Body of pancreas (tissue), 4 donors: ENCODE measurements at regions not wholly inside any gene's neighbourhood (a gene's known extent, or its start where the extent isn't known, plus 50 kb on each side); places are given as distances from the start of the nearest gene placed in this dataset.

Experiments used
- CTCF ChIP-seq, 7 experiments: fragments of 450-650 bp in 4 of 7; fragments of 200-600 bp in 3 of 7; sonication (generic) in 3 of 7; IDR thresholded peaks; one replicate each; pipeline ENCODE4 v1.5.1; 2016 to 2019; ENCODE audit warnings: antibody characterized with exemption in 7 of 7
- POLR2A ChIP-seq, 3 donors: fragments of 450-650 bp; IDR thresholded peaks; one replicate each; pipeline ENCODE4 v1.6.1; 2016; ENCODE audit warnings: antibody characterized with exemption in 3 of 3, mild to moderate bottlenecking in 2 of 3

GRCh38 chr5:5665225-5666075 lies 243.0 kb downstream of the ICE1 start:
- TF ChIP-seq CTCF (IDR thresholded peaks at IDR 0.05), result no peak
- no peak for TF ChIP-seq POLR2A (IDR thresholded peaks at IDR 0.05)
